GM10266 (cell line): ENCODE measurements at regions not wholly inside any gene's neighbourhood (a gene's known extent, or its start where the extent isn't known, plus 50 kb on each side); places are given as distances from the start of the nearest gene placed in this dataset.

ENCODE experiments used
- DNase-seq: peaks from one replicate; pipeline ENCODE4 v3.0.0; 2012; ENCODE audit errors: extremely low spot score
- TF ChIP-seq, protein P1 (sequence below): IDR thresholded peaks from 2 replicates; pipeline ENCODE4 v1.5.1; 2012; ENCODE audit warnings: mild to moderate bottlenecking, low read depth; ENCODE audit not compliant: control insufficient read depth, insufficient read depth; ENCODE audit errors: missing control alignments

DNA sequence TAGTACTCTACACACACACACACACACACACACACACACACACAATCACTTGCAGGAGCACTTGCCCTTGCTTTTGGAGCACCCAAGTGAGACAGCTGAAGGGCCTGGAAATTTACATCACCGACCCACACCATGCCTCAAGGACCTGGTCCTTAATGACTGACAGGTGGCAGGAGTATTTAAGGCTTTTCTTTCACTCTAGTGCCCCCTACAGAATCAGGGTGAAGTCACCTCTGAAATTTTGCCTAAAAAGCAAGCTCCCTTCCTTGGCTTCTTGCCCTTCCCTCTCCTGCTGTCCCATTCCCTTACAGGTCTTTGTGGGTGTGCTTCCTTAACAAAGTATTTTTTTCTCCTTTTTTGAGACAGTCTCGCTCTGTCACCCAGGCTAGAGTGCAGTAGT lies 353.5 kb upstream of the IRAK1BP1 start:
- peak; percentile 7 for DNase-seq
- TF ChIP-seq, protein P1, sequence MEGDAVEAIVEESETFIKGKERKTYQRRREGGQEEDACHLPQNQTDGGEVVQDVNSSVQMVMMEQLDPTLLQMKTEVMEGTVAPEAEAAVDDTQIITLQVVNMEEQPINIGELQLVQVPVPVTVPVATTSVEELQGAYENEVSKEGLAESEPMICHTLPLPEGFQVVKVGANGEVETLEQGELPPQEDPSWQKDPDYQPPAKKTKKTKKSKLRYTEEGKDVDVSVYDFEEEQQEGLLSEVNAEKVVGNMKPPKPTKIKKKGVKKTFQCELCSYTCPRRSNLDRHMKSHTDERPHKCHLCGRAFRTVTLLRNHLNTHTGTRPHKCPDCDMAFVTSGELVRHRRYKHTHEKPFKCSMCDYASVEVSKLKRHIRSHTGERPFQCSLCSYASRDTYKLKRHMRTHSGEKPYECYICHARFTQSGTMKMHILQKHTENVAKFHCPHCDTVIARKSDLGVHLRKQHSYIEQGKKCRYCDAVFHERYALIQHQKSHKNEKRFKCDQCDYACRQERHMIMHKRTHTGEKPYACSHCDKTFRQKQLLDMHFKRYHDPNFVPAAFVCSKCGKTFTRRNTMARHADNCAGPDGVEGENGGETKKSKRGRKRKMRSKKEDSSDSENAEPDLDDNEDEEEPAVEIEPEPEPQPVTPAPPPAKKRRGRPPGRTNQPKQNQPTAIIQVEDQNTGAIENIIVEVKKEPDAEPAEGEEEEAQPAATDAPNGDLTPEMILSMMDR, result peak; percentile 14

DNA sequence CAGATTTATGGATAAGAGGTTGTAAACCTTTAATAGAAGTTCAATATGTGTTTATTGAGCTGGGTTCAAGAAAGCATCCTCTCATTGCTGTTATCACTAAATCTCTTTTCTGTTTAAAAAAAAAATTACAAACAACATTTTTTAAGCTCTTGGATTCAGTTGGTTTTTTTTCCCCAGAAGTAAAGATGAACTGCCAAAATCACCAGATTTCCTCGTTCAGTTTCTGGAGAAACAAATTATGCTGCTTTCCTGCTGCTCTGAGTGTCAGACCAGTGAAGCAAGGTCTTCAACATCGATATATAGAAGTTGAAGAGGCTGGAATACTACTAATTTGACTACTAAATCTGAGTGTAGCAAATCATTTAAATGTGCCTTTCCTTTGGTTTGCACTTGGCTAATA lies 352.1 kb upstream of the IRAK1BP1 start:
- no peak for DNase-seq
- TF ChIP-seq, protein P1, result no peak

DNA sequence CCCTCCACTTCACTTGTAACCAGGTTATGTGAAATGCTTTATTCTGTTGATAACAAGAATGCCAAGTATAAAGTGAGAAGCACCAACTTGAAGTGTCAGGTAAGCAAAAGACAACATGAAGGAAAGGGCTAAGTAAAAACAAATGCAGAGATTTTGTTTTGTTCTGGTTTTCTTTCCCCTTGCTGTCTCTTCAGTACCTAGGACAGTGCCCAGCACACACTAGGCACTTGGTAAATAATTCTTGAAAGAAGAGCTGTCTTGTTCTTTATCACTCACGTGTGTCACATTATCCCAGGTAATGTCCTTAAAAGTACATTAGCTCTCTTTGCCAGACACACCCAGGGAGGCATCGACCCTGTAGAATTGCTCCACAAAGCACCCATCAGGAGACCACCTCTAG lies 350.0 kb upstream of the IRAK1BP1 start:
- no peak for DNase-seq
- TF ChIP-seq, protein P1, result no peak

DNA sequence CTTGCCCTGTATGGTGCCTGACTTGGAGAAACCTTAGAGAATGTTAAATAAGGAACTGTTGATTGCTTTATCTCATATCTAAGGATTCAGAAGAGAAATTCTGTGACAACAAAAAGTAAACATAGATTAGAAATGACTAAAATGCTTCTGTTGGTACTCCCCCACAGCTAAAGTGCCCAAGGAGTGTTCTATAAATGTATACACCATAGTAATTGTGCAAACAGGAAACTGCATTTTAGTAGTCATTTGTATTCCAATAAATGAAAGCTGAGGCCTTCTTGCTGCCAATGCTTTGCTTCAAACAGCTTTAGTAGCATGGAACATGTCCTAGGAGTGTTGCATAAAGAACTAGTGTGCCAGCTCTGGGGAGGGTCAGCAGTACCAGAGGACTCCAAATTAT lies 343.7 kb upstream of the IRAK1BP1 start:
- TF ChIP-seq, protein P1, result no peak

DNA sequence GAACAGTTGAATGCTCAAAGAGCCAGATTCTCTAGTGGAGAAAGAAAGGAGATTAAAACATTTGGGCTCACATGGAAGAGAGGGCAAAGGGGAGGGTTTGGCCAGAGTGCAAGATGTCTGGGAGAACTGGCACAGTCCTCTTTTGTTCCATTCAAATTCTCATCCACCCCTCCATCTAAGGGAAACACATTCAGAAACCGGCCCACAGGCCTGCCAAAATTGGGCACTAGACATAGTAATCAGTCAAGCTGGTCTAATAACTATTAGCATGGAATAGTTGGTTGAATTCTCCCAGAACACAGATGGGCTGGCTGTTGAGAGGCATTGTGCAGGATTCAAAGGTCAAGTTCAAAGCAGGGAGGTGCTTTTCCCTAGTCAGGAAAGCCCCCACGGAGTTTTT lies 341.4 kb upstream of the IRAK1BP1 start:
- TF ChIP-seq, protein P1, result no peak
- DNase-seq, result no peak

More for the DNA sequence above, 343.7 kb upstream of the IRAK1BP1 start:
- DNase-seq, result no peak

DNA sequence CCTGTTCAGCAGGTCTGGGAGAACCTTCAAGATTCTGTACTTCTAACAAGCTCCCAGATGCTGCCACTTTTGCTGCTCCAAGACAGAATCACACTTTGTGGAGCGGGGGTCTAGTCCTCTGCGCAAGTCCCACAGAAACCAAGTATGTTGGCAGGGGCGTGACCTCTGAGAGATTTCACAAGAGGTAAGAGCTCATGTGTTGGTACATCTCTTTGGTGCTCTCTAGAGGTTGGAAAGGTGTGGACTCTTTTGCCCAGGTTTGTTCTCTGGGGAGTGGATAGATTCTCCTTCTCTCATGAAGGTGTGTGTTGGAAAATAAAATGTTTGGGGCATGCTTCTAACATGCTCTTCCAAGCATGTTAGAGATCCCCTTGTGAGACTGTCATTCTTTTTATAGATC lies 340.9 kb upstream of the IRAK1BP1 start:
- TF ChIP-seq, protein P1, result no peak

DNA sequence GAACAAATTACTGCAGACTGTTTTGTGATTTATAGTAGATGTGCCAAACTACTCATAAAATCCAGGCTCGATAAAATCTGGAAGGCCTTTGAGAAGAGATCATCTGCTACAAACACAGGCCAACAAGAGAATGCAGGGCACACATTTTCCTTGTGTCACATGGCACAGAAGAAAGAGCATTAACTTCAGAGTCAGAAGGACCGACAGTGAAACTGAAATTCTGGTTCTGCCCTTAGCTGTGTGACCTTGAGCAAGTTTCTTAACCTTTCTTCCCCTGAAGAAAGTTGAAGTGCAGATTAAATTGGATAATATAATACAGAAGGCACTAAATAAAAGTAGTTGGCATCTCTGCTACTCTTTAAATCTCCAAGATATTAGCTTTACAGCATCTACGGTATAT lies 338.4 kb upstream of the IRAK1BP1 start:
- DNase-seq, result no peak
- TF ChIP-seq, protein P1, result no peak

More for the DNA sequence above, 340.9 kb upstream of the IRAK1BP1 start:
- no peak for DNase-seq
